Kidney (tissue), 13 donors: ENCODE measurements at regions not wholly inside any gene's neighbourhood (a gene's known extent, or its start where the extent isn't known, plus 50 kb on each side); places are given as distances from the start of the nearest gene placed in this dataset.
A peak's percentile ranks its signal among the peaks of the same experiment; 100 is the strongest.
"Not testable (repeated sequence)": the region's sequence is repeated elsewhere in the genome, so short reads cannot be mapped to it uniquely, and the experiment has no call there.

Source experiments
- DNase-seq, 5 donors: peaks; one replicate each; pipeline ENCODE4 v3.0.0-alpha.2; 2013 to 2020
- FAIRE-seq: peaks from 2 replicates; lab custom pipeline; 2012; peaks lifted over from hg19 to GRCh38; lab: Jason Lieb, UNC
- H3K27ac ChIP-seq, 2 donors: one replicate each; pipeline ENCODE4 v1.7.0; 2013; ENCODE audit warnings: low read depth in 2 of 2, low read length in 2 of 2, inconsistent platforms in 1 of 2
- H3K27me3 ChIP-seq: one replicate; pipeline ENCODE4 v1.7.1; 2013; ENCODE audit warnings: low read length, inconsistent platforms; ENCODE audit not compliant: control insufficient read depth, insufficient read depth
- H3K36me3 ChIP-seq, 3 donors: one replicate each; pipeline versions ENCODE4 v1.7.0 to v1.7.1; 2013; ENCODE audit warnings: low read length in 3 of 3, control low read depth in 1 of 3, inconsistent platforms in 1 of 3; ENCODE audit not compliant: insufficient read depth in 3 of 3, control insufficient read depth in 2 of 3
- H3K4me1 ChIP-seq, 3 donors: one replicate each; pipeline versions ENCODE4 v1.7.0 to v1.7.1; 2013; ENCODE audit warnings: low read length in 3 of 3, inconsistent platforms in 1 of 3, low read depth in 1 of 3; ENCODE audit not compliant: control insufficient read depth in 2 of 3, insufficient read depth in 2 of 3
- H3K4me3 ChIP-seq, 3 donors: one replicate each; pipeline versions ENCODE4 v1.7.0 to v1.8.1; 2013; ENCODE audit warnings: low read length in 3 of 3, control low read depth in 1 of 3, inconsistent platforms in 1 of 3
- H3K9ac ChIP-seq, 3 donors: one replicate each; pipeline versions ENCODE4 v1.7.0 to v1.7.1; 2013; ENCODE audit warnings: low read length in 3 of 3, control low read depth in 1 of 3, inconsistent platforms in 1 of 3
- H3K9me3 ChIP-seq, 3 donors: one replicate each; pipeline versions ENCODE4 v1.7.0 to v1.7.1; 2013; ENCODE audit warnings: low read length in 3 of 3, control low read depth in 1 of 3, inconsistent platforms in 1 of 3; ENCODE audit not compliant: control insufficient read depth in 2 of 3, insufficient read depth in 1 of 3
- intact Hi-C: fragments of 100-400 bp; cut with DNase I; formaldehyde crosslinking; loops from one replicate; pipeline ENCODE4 v1.11.1; 2022
- TF ChIP-seq, protein P1 (sequence below): IDR thresholded peaks from 3 replicates; pipeline ENCODE4 v1.5.1; 2012; ENCODE audit warnings: mild to moderate bottlenecking, moderate library complexity, borderline replicate concordance; ENCODE audit not compliant: insufficient read depth; ENCODE audit errors: extremely low read depth
- donor health status: control.
- donor health status: control.
- donor health status: control.
- donor health status: control.
- donor health status: control.
- donor health status: DM: yes; HTN: yes; CAD: no.
- donor health status: Normal renal cell carcinoma (clear cell type).

DNA sequence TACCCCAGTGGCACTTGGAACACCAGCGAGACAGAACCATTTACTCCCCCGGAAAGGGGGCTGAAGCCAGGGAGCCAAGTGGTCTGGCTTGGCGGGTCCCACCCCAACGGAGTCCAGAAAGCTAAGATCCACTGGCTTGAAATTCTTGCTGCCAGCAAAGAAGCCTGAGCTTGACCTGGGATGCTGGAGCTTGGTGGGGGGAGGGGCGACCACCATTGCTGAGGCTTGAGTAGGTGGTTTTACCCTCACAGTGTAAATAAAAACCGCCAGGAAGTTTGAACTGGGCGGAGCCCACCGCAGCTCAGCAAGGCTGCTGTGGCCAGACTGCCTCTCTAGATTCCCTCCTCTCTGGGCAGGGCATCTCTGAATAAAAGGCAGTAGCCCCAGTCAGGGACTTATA is 62.8 kb downstream of the RPS24 start:
- FAIRE-seq = not testable (repeated sequence)

DNA sequence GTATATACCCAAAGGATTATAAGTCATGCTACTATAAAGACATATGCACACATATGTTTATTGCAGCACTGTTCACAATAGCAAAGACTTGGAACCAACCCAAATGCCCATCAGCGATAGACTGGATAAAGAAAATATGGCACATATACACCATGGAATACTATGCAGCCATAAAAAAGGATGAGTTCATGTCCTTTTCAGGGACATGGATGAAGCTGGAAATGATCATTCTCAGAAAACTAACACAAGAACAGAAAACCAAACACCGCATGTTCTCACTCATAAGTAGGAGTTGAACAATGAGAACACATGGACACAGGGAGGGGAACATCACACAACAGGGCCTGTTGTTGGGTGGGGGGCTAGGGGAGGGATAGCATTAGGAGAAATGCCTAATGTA is 68.9 kb downstream of the RPS24 start:
- FAIRE-seq, intact Hi-C loops, H3K4me1 ChIP-seq: not testable (repeated sequence)

More for the DNA sequence above, 62.8 kb downstream of the RPS24 start:
- DNase-seq, H3K4me3 ChIP-seq, H3K9ac ChIP-seq, H3K27me3 ChIP-seq, intact Hi-C loops, H3K36me3 ChIP-seq, H3K9me3 ChIP-seq, H3K27ac ChIP-seq, H3K4me1 ChIP-seq: not testable (repeated sequence)

DNA sequence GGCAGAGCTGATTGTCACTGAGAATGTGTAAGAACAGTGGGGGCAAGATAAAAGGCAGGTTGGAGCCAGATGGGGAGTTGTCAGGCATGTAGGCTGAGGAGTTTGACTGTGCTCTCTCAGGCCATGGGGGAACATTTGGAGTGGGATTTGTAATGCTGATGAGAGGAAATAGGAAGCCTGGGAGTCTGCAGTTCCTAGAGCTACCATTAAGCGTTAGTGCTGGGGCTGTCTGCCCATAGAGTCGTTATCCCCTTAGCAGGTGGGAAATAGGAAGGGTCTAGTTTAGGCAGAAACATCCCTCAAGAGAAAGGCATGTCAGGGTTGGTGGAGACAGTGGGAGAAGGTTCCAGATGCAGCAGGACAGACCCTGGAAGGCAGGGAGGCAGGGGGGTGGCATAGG is 75.5 kb downstream of the RPS24 start:
- no peak overlapping the region for H3K27ac ChIP-seq
- no peak overlapping the region for H3K9ac ChIP-seq
- H3K36me3 ChIP-seq = no peaks in the 10 kb centered on the region
- FAIRE-seq = no peak
- intact Hi-C loops = no loop called here
- H3K4me3 ChIP-seq = no peak overlapping the region
- TF ChIP-seq, protein P1, sequence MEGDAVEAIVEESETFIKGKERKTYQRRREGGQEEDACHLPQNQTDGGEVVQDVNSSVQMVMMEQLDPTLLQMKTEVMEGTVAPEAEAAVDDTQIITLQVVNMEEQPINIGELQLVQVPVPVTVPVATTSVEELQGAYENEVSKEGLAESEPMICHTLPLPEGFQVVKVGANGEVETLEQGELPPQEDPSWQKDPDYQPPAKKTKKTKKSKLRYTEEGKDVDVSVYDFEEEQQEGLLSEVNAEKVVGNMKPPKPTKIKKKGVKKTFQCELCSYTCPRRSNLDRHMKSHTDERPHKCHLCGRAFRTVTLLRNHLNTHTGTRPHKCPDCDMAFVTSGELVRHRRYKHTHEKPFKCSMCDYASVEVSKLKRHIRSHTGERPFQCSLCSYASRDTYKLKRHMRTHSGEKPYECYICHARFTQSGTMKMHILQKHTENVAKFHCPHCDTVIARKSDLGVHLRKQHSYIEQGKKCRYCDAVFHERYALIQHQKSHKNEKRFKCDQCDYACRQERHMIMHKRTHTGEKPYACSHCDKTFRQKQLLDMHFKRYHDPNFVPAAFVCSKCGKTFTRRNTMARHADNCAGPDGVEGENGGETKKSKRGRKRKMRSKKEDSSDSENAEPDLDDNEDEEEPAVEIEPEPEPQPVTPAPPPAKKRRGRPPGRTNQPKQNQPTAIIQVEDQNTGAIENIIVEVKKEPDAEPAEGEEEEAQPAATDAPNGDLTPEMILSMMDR = no peak
- no peak for DNase-seq
- H3K4me1 ChIP-seq = no peaks in the 10 kb centered on the region
- no peaks in the 10 kb centered on the region for H3K9me3 ChIP-seq
- H3K27me3 ChIP-seq = no peaks in the 10 kb centered on the region

More for the DNA sequence above, 68.9 kb downstream of the RPS24 start:
- H3K27me3 ChIP-seq, H3K27ac ChIP-seq, H3K9me3 ChIP-seq, H3K9ac ChIP-seq, H3K36me3 ChIP-seq, H3K4me3 ChIP-seq, DNase-seq: not testable (repeated sequence)

DNA sequence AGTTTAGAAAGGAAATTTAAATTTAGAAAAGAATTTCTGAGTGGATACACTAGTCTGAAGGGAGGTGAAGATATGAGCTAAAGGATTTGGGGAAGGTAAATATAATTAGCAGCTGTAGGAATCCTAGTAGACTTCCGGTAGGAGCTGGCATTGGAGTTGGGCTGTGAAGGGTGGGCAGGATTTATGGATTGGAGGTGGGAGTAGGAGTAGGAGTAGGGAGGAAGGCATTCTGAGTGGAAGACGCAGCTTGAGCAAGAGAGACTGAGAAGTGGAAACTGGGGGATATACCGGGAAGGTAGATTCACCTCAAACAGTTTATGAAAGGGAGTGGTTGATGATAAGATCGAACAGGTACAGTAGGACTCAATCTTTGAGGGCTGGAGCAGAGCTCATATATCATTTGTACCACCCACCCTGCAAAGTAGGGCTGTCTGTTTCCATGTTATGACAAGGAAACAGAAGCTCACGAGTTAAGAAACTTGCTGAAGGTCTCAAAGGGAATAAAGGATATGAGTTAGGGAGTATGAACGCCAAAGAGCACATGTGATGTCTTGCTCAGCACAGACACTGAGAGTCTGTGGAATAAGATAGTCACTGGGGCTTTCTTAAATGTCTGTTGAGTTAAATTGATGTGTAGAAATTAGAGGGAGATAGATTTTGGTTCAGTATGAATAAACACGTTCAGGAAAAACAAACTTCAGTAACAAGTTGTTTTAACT is 81.6 kb downstream of the RPS24 start:
- FAIRE-seq (no peak), DNase-seq (peak in 4 of 5 donors; percentile 59 to 83 (median 68))
- Histone ChIP-seq H3K36me3 (no peaks in the 10 kb centered on the region), H3K9me3 (peaks cover 0 to 6% (median 0%) of the 10 kb centered on the region in 3 donors), H3K4me1 (no peaks in the 10 kb centered on the region), H3K9ac (no peak overlapping the region), H3K27me3 (no peaks in the 10 kb centered on the region), H3K4me3 (no peak overlapping the region), H3K27ac (no peak overlapping the region)
- intact Hi-C loops = no loop called here
- TF ChIP-seq, protein P1 = no peak
